Muscle layer of duodenum (tissue), 2 donors: ENCODE measurements at regions not wholly inside any gene's neighbourhood (a gene's known extent, or its start where the extent isn't known, plus 50 kb on each side); places are given as distances from the start of the nearest gene placed in this dataset.

Experiments used
- H3K27ac ChIP-seq: one replicate; pipeline ENCODE4 v1.7.0; 2013; ENCODE audit warnings: mild to moderate bottlenecking, low read length
- H3K27me3 ChIP-seq: one replicate; pipeline ENCODE4 v1.7.0; 2013; ENCODE audit warnings: low read depth, mild to moderate bottlenecking, control low read depth, low read length
- H3K36me3 ChIP-seq, 2 donors: one replicate each; pipeline ENCODE4 v1.7.0; 2013; ENCODE audit warnings: low read length in 2 of 2, control low read depth in 1 of 2, mild to moderate bottlenecking in 1 of 2; ENCODE audit not compliant: insufficient read depth in 2 of 2, control insufficient read depth in 1 of 2
- H3K4me1 ChIP-seq, 2 donors: one replicate each; pipeline ENCODE4 v1.7.0; 2013; ENCODE audit warnings: low read length in 2 of 2, mild to moderate bottlenecking in 2 of 2, control low read depth in 1 of 2, moderate library complexity in 1 of 2; ENCODE audit not compliant: insufficient read depth in 2 of 2, control insufficient read depth in 1 of 2
- H3K4me3 ChIP-seq, 2 donors: one replicate each; pipeline ENCODE4 v1.7.0; 2013; ENCODE audit warnings: low read length in 2 of 2, low read depth in 1 of 2, mild to moderate bottlenecking in 1 of 2
- H3K9me3 ChIP-seq, 2 donors: one replicate each; pipeline ENCODE4 v1.7.0; 2013; ENCODE audit warnings: low read length in 2 of 2, control low read depth in 1 of 2, mild to moderate bottlenecking in 1 of 2; ENCODE audit not compliant: control insufficient read depth in 1 of 2
- donor health status: healthy.

- no peak overlapping the region for H3K27ac ChIP-seq
- H3K36me3 ChIP-seq = no peaks in the 10 kb centered on the region
- no peaks in the 10 kb centered on the region for H3K4me1 ChIP-seq
- no peak overlapping the region for H3K4me3 ChIP-seq
- H3K9me3 ChIP-seq = no peaks in the 10 kb centered on the region
- no peaks in the 10 kb centered on the region for H3K27me3 ChIP-seq
Observed at GRCh38 chr15:91473894-91474545, 374.0 kb downstream of the SV2B start.

GRCh38 chr15:91476861-91477260 lies 376.6 kb upstream of the SLCO3A1 start:
- Histone ChIP-seq H3K4me1 (no peaks in the 10 kb centered on the region), H3K4me3 (no peak overlapping the region), H3K27ac (no peak overlapping the region), H3K9me3 (no peaks in the 10 kb centered on the region), H3K27me3 (no peaks in the 10 kb centered on the region), H3K36me3 (no peaks in the 10 kb centered on the region)

GRCh38 chr15:91478717-91479191 lies 374.8 kb upstream of the SLCO3A1 start:
- H3K27me3 ChIP-seq = no peaks in the 10 kb centered on the region
- H3K4me1 ChIP-seq = no peaks in the 10 kb centered on the region
- H3K36me3 ChIP-seq = no peaks in the 10 kb centered on the region
- no peaks in the 10 kb centered on the region for H3K9me3 ChIP-seq
- no peak overlapping the region for H3K4me3 ChIP-seq
- H3K27ac ChIP-seq = no peak overlapping the region

GRCh38 chr15:91480426-91480825 lies 373.1 kb upstream of the SLCO3A1 start:
- no peak overlapping the region for H3K4me3 ChIP-seq
- no peak overlapping the region for H3K27ac ChIP-seq
- no peaks in the 10 kb centered on the region for H3K4me1 ChIP-seq
- no peaks in the 10 kb centered on the region for H3K9me3 ChIP-seq
- H3K27me3 ChIP-seq = no peaks in the 10 kb centered on the region
- H3K36me3 ChIP-seq = no peaks in the 10 kb centered on the region

GRCh38 chr15:91482799-91483198 lies 370.7 kb upstream of the SLCO3A1 start:
- Histone ChIP-seq H3K27me3 (no peaks in the 10 kb centered on the region), H3K4me1 (no peaks in the 10 kb centered on the region), H3K4me3 (no peak overlapping the region), H3K36me3 (no peaks in the 10 kb centered on the region), H3K9me3 (no peaks in the 10 kb centered on the region), H3K27ac (no peak overlapping the region)

GRCh38 chr15:91484141-91484540 lies 369.4 kb upstream of the SLCO3A1 start:
- no peak overlapping the region for H3K4me3 ChIP-seq
- H3K27ac ChIP-seq = no peak overlapping the region
- H3K27me3 ChIP-seq = no peaks in the 10 kb centered on the region
- H3K9me3 ChIP-seq = no peaks in the 10 kb centered on the region
- H3K4me1 ChIP-seq = no peaks in the 10 kb centered on the region
- H3K36me3 ChIP-seq = no peaks in the 10 kb centered on the region

GRCh38 chr15:91488452-91488851 lies 365.1 kb upstream of the SLCO3A1 start:
- Histone ChIP-seq H3K4me3 (no peak overlapping the region), H3K9me3 (peaks cover 0 to 7% of the 10 kb centered on the region in 2 donors), H3K27ac (no peak overlapping the region), H3K4me1 (no peaks in the 10 kb centered on the region), H3K36me3 (no peaks in the 10 kb centered on the region), H3K27me3 (no peaks in the 10 kb centered on the region)

- Histone ChIP-seq H3K4me1 (no peaks in the 10 kb centered on the region), H3K27ac (no peak overlapping the region), H3K27me3 (no peaks in the 10 kb centered on the region), H3K36me3 (no peaks in the 10 kb centered on the region), H3K9me3 (peaks cover 0 to 7% of the 10 kb centered on the region in 2 donors), H3K4me3 (no peak overlapping the region)
Observed at GRCh38 chr15:91490211-91490610, 363.3 kb upstream of the SLCO3A1 start.

GRCh38 chr15:91491101-91491950 lies 362.2 kb upstream of the SLCO3A1 start:
- Histone ChIP-seq H3K4me3 (no peak overlapping the region), H3K4me1 (no peaks in the 10 kb centered on the region), H3K36me3 (no peaks in the 10 kb centered on the region), H3K27ac (no peak overlapping the region), H3K9me3 (peaks cover 0 to 7% of the 10 kb centered on the region in 2 donors), H3K27me3 (no peaks in the 10 kb centered on the region)

GRCh38 chr15:91496754-91497691 lies 356.5 kb upstream of the SLCO3A1 start:
- Histone ChIP-seq H3K36me3 (no peaks in the 10 kb centered on the region), H3K27me3 (no peaks in the 10 kb centered on the region), H3K27ac (no peak overlapping the region), H3K9me3 (no peaks in the 10 kb centered on the region), H3K4me3 (no peak overlapping the region), H3K4me1 (no peaks in the 10 kb centered on the region)
